Left ventricle myocardium superior (tissue), 1 donor: ENCODE measurements at regions not wholly inside any gene's neighbourhood (a gene's known extent, or its start where the extent isn't known, plus 50 kb on each side); places are given as distances from the start of the nearest gene placed in this dataset.

ENCODE experiments used
- ATAC-seq: fragments of 200-7000 bp; cut with Tn5 transposase; one replicate; pipeline ENCODE4 v1.9.1; 2020; ENCODE audit warnings: mild to moderate bottlenecking, moderate library complexity
- DNase-seq: peaks from one replicate; pipeline ENCODE4 v3.0.0-alpha.2; 2020
- intact Hi-C: fragments of 100-400 bp; cut with micrococcal nuclease; formaldehyde crosslinking; loops from one replicate; pipeline ENCODE4 v1.11.0; 2022
- donor health status: DM: no; HTN: yes; CAD: no; lungs with severe emphysema.

GRCh38 chr11:106271086-106271485 lies 193.6 kb downstream of the AASDHPPT start:
- ATAC-seq: no peak
- no peak for DNase-seq
- intact Hi-C loops: no loop called here

DNA sequence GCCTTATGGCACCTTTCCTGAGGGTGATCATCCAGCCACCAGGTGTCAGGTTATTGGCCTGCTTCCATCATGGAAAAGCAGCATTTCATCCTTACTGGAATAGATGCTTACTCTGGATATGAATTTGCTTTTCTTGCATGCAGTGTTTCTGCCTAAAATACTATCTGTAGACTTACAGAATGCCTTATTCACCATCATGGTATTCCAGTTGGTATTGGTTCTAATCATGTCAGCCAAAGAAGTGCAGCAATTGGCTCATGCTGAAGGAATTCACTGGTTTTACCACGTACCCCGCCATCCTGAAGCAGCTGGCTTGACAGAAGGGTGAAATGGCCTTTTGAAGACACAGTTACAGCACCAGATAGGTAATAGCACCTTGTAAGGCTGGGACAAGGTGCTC lies 194.2 kb downstream of the AASDHPPT start:
- intact Hi-C loops: no loop called here

DNA sequence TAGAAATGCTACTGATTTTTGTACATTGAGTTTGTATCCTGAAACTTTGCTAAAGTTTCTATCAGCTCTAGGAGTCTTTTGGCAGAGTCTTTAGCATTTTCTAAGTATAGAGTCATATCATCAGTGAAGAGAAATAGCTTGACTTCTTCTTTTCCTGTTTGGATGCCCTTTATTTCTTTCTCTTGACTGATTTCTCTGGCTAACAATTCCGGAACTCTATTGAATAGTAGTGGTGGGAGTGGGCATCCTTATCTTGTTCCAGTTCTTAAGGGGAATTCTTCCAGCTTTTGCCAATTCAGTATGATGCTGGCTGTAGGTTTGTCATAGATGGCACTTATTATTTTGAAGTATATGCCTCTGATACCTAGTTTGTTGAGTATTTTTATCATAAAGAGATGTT lies 197.7 kb downstream of the AASDHPPT start:
- ATAC-seq: no peak
- intact Hi-C loops: no loop called here
- no peak for DNase-seq

More for the DNA sequence above, 194.2 kb downstream of the AASDHPPT start:
- ATAC-seq (no peak), DNase-seq (no peak)

DNA sequence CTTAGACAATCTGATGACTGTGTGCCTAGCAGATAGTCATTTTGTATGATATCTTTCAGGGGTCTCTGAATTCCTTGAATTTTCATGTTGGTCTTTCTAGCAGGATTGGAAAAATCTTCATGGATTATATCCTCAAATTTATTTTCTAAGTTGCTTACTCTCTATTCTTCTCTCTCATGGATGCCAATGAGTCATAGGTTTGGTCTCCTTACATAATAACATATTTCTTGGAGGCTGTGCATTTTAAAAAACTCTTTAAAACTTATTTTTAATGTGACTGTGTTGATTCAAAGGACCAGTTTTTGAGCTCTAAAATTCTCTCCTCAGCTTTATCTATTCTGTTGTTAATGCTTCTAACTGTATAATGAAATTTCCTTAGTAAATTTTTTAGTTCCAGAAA lies 198.7 kb downstream of the AASDHPPT start:
- no peak for DNase-seq
- no peak for ATAC-seq
- intact Hi-C loops: no loop called here

- DNase-seq (no peak), ATAC-seq (no peak)
- intact Hi-C loops: no loop called here
Observed at GRCh38 chr11:106276859-106277436, 199.5 kb downstream of the AASDHPPT start.

DNA sequence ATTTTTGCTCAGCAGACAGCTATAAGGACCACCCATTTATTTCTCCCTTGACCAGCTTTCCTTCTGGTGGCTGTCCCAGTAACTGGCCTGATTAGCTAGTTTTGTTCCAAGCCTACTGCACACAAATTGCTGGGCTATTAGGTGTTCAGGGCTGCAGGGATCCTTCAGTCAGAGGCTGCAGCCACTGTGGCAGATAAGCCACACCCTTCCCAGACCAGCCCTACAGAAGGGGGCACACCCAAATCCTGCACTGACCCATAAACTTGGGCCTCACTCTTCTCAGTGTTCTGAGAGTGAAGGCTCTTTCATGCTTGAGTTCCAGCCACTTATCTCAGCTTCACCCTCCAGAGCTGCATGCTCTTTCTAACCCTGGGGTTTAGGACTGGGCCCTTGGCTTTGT lies 200.0 kb downstream of the AASDHPPT start:
- no peak for ATAC-seq
- intact Hi-C loops: no loop called here
- no peak for DNase-seq

GRCh38 chr11:106278391-106278790 lies 200.9 kb downstream of the AASDHPPT start:
- DNase-seq: no peak
- ATAC-seq: no peak
- intact Hi-C loops: no loop called here

- intact Hi-C loops: no loop called here
- DNase-seq (no peak), ATAC-seq (no peak)
Observed at GRCh38 chr11:106280036-106280435, 202.6 kb downstream of the AASDHPPT start.

GRCh38 chr11:106281455-106282173 lies 204.2 kb downstream of the AASDHPPT start:
- DNase-seq: no peak
- no peak for ATAC-seq
- intact Hi-C loops: no loop called here

- ATAC-seq (no peak), DNase-seq (no peak)
- intact Hi-C loops: no loop called here
Observed at GRCh38 chr11:106286881-106287504, 209.5 kb downstream of the AASDHPPT start.

DNA sequence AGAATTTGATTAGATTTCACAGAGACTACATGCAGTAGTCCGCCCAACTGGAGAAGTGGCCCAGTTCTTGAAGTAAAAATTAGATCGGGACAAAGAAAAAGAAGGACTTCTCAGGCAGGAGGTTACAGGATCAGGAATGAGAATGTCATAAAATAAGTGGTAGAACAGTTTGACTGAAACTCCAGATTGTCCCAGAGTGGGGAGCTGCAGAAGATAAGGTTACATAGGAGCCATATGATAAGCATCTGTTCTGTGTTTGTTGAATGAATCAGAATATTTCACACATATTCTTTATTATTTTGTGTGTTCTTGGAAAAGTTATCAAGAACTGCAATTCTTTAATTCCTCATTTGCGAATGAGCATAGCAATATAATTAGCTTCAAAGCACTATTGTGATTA lies 210.6 kb downstream of the AASDHPPT start:
- intact Hi-C loops: no loop called here
- DNase-seq (no peak), ATAC-seq (no peak)

GRCh38 chr11:106288822-106289387 lies 211.4 kb downstream of the AASDHPPT start:
- no peak for DNase-seq
- no peak for ATAC-seq
- intact Hi-C loops: no loop called here

GRCh38 chr11:106292526-106292925 lies 215.1 kb downstream of the AASDHPPT start:
- no peak for DNase-seq
- no peak for ATAC-seq
- intact Hi-C loops: no loop called here

DNA sequence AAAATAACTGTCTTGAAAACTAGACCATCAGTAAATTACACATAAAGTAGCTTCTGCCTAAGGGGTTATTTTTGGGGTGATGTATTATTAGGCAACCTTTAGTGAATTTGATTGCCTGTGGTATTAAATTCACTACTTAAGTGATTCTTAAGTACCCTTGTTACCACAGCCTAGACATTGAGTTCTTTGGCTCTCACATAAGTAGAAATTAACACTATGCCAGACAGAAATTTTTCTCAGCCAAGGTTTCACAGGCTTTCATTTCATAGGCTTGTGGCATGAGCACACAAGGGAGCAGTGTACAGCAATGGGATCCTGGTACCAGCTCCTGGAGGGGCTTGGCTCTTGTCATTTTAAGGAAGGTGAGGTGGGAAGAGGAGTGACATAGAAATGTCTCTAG lies 218.5 kb downstream of the AASDHPPT start:
- intact Hi-C loops: no loop called here

GRCh38 chr11:106302416-106302815 lies 225.0 kb downstream of the AASDHPPT start:
- ATAC-seq (no peak), DNase-seq (no peak)
- intact Hi-C loops: no loop called here

More for the DNA sequence above, 218.5 kb downstream of the AASDHPPT start:
- DNase-seq (no peak), ATAC-seq (no peak)

DNA sequence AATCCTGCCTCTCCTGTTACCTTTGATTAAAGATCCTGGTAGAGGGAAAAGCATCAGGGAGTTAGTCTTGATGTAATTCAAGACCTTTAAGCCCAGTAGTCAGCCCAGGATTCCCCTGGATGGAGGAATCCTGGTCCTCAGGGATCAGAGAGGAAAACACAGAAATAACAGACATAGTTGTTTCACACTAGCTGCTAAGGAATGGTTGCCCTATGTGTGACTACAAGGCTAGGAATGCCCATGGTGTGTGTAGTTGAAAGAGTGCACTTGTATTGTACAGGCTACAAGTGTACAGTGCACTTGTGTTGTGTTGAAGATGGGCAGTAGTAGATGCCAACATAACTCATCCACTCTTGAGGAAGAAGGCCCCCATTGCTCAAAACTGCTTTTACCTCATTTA lies 226.8 kb downstream of the AASDHPPT start:
- no peak for DNase-seq
- intact Hi-C loops: no loop called here
- no peak for ATAC-seq

DNA sequence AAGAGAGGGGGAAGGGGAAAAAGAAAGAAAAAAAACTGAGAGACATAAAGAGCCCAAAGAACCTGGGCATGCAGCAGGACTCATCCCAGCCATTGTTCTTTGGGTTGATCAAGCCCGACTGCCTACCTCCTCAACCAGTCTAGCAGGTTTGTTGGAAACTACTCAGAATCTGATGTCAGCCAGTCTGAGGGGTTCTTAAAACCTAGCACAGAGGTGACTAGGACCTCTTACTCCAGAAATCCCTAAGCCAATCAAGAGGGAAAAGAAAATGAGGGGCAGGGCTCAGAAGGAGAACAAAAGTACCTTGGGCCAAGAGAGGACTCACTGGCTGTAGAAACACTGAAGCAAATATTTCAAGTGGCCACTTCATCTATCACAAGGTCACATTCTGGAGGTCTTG lies 228.0 kb downstream of the AASDHPPT start:
- DNase-seq: no peak
- no peak for ATAC-seq
- intact Hi-C loops: no loop called here

DNA sequence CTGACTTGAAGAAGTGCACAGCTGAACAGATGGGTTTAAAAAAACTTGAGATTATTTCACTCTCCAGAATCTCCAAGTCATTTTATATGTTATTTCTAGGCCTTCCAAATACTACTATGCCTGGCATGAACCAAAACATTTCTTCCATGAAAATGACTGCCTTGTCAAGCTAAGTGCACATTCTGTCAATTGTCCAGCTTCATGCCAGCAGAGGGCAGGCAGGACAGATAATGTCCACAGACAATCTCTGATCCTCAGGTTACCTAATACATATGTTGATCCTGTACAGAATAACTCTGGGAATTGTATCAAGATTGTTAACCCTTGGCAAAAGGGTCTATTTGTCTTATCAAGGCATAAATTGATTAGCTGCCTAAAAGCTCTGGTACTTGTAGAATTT lies 229.5 kb downstream of the AASDHPPT start:
- ATAC-seq (no peak), DNase-seq (no peak)
- intact Hi-C loops: no loop called here

DNA sequence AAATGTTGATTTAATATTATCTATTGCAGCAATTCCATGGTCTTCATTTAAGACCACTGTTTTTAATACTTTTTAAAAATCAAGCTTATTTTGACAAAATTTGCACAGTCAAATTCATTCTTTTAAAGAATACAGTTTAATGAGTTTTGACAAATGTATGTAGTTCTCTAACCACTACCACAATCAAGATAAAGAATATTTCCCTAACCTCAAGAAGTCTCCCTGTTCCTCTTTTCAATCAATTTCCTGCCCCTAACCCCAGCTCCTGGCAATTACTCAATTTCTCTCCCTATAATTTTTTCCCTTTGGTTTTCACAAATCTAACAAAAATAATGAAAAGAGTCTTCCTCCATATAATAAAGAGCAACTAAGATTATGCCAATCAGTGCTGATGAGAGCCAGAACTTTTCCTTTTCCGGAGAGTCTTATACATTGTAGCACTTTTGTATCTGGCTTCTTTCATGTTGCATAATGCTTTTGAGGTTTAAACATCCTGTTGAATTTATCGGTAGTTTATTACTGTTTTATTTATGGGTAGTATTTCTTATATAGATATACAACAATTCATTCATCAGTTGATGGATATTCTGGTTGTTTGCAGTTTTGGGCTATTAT lies 231.7 kb downstream of the AASDHPPT start:
- intact Hi-C loops: no loop called here
- ATAC-seq: no peak
- no peak for DNase-seq
